ENCODE measurements at regions not wholly inside any gene's neighbourhood (a gene's known extent, or its start where the extent isn't known, plus 50 kb on each side); places are given as distances from the start of the nearest gene placed in this dataset.

DNA sequence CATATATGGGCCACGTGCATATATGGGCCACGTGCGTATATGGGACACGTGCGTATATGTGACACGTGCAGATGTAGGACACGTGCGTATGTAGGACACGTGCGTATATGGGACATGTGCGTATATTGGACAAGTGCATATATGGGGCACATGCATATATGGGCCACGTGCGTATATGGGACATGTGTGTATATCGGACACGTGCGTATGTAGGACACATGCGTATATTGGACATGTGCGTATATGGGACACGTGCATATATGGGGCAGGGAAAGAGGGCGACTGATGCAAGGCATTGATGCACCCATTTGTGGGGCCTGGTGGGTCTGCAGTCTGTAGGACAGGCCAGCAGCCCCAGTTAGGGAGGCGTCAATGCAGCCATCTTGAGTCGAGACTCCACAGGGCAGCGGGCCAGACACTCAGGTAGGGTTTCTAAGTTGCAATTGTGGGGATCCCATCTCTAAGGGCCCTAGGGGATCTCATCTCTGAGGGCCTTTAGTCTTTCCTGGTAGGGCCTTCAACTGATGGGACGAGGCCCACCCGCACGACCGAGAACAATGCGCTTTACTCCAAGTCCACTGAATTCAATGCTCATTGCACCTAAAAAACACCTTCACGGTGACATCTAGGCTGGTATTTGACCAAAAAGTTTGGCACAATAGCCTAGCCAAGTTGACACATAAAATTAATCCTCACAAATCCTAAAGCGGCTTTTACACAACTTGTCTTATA lies 92.3 kb upstream of the ZNF516 start:
- H3K27ac ChIP-seq (ENCODE audit: low read length): no peak overlapping the region
- no peaks in the 10 kb centered on the region for H3K36me3 ChIP-seq (ENCODE audit: control insufficient read depth in 2 of 2, insufficient read depth in 2 of 2, low read length in 2 of 2)
- H3K27me3 ChIP-seq (ENCODE audit: control insufficient read depth in 1 of 2, insufficient read depth in 2 of 2, low read length in 2 of 2): peaks cover 0 to 4% of the 10 kb centered on the region in 2 donors
- no peak overlapping the region for H3K9ac ChIP-seq (ENCODE audit: low read length in 2 of 2)
- no peaks in the 10 kb centered on the region for H3K4me1 ChIP-seq (ENCODE audit: control insufficient read depth, insufficient read depth, low read length)
- no peak overlapping the region for H3K4me3 ChIP-seq (ENCODE audit: low read length in 2 of 2)
- no peaks in the 10 kb centered on the region for H3K9me3 ChIP-seq (ENCODE audit: control insufficient read depth in 2 of 2, low read length in 2 of 2)

DNA sequence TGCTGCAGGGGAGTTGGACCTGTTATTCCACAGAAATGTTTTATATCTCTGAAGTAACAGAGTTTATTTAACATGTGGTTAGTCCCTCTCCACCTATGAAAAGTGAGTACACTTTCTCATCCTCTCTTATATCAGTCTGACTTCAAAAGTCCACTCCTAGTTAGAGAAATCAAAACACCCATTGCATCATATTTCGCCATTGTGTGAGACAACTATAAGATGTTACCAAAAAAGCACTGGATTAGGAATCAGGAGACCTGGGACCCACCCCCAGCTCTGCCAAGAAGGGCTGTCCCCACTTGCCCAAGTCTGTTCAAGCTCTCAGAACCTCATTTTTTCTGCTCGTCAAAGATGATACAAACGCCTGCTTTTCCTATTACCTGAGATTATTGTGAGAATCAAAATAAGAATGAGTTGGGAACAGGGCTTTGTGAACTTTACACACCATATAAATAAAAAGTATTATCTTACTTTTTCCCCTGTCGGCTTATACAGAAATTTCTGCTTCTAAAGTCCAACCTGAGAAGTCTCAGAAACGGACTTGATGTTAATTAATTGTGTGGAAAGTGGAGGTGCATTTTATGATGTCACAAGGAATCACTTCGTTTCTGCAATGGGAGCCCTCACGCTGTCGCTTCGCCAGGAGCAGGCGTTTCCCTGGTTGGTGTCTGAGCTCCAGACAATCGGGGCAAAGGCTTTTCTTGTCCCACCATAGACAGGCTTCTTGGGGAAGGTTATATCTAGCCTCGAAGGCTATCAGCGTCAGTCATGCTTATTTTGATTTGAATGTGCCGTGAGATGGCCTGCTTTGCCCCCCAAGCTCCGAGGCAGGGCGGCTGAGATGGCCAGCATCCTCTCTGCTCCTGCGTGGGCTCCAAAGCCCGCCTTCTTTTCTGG lies 89.6 kb upstream of the ZNF516 start:
- Histone ChIP-seq H3K4me1 (ENCODE audit: control insufficient read depth, insufficient read depth, low read length) (no peaks in the 10 kb centered on the region), H3K27ac (ENCODE audit: low read length) (no peak overlapping the region), H3K9ac (ENCODE audit: low read length in 2 of 2) (no peak overlapping the region), H3K36me3 (ENCODE audit: control insufficient read depth in 2 of 2, insufficient read depth in 2 of 2, low read length in 2 of 2) (no peaks in the 10 kb centered on the region), H3K4me3 (ENCODE audit: low read length in 2 of 2) (no peak overlapping the region), H3K9me3 (ENCODE audit: control insufficient read depth in 2 of 2, low read length in 2 of 2) (no peaks in the 10 kb centered on the region), H3K27me3 (ENCODE audit: control insufficient read depth in 1 of 2, insufficient read depth in 2 of 2, low read length in 2 of 2) (peaks cover 0 to 3% of the 10 kb centered on the region in 2 donors)

DNA sequence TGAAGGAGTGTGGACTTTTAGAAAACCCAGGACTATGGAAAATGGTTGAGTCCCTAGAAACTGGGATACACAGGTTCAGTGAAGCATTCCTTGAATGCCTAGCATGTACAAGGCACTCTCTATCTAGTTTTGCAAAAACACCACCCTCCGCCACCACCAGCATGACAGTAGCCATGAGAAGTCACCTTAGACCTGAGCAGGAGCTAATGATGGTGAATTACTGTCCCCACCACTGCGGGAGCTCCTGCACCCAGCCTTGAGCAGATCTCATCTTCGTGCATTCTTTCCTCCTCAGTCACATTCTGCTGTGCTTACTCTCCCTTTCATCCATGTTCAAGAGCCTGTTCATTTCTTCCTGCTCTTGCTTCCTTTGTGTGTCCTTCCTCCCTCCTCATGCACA lies 86.2 kb upstream of the ZNF516 start:
- Histone ChIP-seq H3K27me3 (ENCODE audit: control insufficient read depth in 1 of 2, insufficient read depth in 2 of 2, low read length in 2 of 2) (peaks cover 0 to 7% of the 10 kb centered on the region in 2 donors), H3K4me3 (ENCODE audit: low read length in 2 of 2) (no peak overlapping the region), H3K27ac (ENCODE audit: low read length) (no peak overlapping the region), H3K9ac (ENCODE audit: low read length in 2 of 2) (no peak overlapping the region), H3K36me3 (ENCODE audit: control insufficient read depth in 2 of 2, insufficient read depth in 2 of 2, low read length in 2 of 2) (no peaks in the 10 kb centered on the region), H3K9me3 (ENCODE audit: control insufficient read depth in 2 of 2, low read length in 2 of 2) (no peaks in the 10 kb centered on the region), H3K4me1 (ENCODE audit: control insufficient read depth, insufficient read depth, low read length) (no peaks in the 10 kb centered on the region)

DNA sequence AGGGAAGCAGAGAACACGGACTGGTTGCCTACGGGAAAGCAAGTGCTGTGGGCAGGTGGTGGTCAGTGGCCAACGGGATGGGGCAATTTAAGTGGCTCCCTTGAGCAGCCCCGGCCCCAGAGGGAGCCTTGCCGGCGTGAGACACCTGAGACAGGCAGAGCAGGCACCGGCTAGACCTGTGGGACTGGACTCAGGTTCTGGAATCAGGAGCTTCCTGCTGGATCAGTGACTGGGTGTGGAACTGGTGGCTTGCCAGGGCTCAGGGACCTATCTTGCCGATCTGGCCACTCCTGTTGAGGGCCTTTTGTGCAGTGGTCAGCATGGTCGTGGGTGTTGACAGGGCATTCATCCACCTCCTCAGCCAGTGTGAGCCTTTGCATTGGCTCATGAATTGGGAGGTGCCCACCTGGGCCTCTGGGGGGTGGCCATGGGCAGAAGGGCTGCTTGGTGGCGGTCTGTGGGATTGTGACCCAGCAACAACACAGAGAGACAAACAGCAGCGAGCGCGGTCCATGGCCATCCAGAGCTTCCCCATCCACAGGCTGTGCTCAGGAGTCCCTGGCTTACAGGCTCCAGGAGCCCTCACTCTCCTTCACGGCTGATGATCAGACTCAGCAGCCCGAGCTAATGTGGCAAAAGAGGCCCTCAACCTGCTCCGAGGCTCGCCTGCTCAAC lies 85.4 kb upstream of the ZNF516 start:
- Histone ChIP-seq H3K27ac (ENCODE audit: low read length) (no peak overlapping the region), H3K4me1 (ENCODE audit: control insufficient read depth, insufficient read depth, low read length) (no peaks in the 10 kb centered on the region), H3K27me3 (ENCODE audit: control insufficient read depth in 1 of 2, insufficient read depth in 2 of 2, low read length in 2 of 2) (peaks cover 0 to 7% of the 10 kb centered on the region in 2 donors), H3K9me3 (ENCODE audit: control insufficient read depth in 2 of 2, low read length in 2 of 2) (no peaks in the 10 kb centered on the region), H3K4me3 (ENCODE audit: low read length in 2 of 2) (no peak overlapping the region), H3K36me3 (ENCODE audit: control insufficient read depth in 2 of 2, insufficient read depth in 2 of 2, low read length in 2 of 2) (no peaks in the 10 kb centered on the region), H3K9ac (ENCODE audit: low read length in 2 of 2) (no peak overlapping the region)

DNA sequence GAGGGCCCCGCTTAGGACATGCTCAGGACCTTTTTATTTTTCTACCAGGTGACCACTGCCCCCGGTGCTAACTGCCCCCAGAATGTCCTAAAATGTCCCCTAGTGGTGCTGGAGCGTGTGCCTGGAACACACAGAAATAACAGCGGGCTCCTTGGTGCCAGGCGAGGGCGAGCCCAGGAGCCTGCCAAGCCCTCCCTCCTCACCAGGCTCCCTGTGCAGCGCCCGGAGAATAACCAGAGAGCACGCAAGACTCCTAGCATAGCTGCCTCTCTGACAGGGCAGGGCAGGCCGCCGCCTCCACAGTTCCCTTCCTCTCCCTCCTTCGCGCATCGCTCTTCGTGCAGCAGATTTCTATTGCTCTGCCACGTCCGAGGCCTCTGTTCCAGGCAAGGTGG lies 84.3 kb upstream of the ZNF516 start:
- H3K4me3 ChIP-seq (ENCODE audit: low read length in 2 of 2): no peak overlapping the region
- H3K27ac ChIP-seq (ENCODE audit: low read length): no peak overlapping the region
- no peaks in the 10 kb centered on the region for H3K9me3 ChIP-seq (ENCODE audit: control insufficient read depth in 2 of 2, low read length in 2 of 2)
- peaks cover 0 to 7% of the 10 kb centered on the region in 2 donors for H3K27me3 ChIP-seq (ENCODE audit: control insufficient read depth in 1 of 2, insufficient read depth in 2 of 2, low read length in 2 of 2)
- H3K36me3 ChIP-seq (ENCODE audit: control insufficient read depth in 2 of 2, insufficient read depth in 2 of 2, low read length in 2 of 2): no peaks in the 10 kb centered on the region
- no peak overlapping the region for H3K9ac ChIP-seq (ENCODE audit: low read length in 2 of 2)
- H3K4me1 ChIP-seq (ENCODE audit: control insufficient read depth, insufficient read depth, low read length): no peaks in the 10 kb centered on the region

DNA sequence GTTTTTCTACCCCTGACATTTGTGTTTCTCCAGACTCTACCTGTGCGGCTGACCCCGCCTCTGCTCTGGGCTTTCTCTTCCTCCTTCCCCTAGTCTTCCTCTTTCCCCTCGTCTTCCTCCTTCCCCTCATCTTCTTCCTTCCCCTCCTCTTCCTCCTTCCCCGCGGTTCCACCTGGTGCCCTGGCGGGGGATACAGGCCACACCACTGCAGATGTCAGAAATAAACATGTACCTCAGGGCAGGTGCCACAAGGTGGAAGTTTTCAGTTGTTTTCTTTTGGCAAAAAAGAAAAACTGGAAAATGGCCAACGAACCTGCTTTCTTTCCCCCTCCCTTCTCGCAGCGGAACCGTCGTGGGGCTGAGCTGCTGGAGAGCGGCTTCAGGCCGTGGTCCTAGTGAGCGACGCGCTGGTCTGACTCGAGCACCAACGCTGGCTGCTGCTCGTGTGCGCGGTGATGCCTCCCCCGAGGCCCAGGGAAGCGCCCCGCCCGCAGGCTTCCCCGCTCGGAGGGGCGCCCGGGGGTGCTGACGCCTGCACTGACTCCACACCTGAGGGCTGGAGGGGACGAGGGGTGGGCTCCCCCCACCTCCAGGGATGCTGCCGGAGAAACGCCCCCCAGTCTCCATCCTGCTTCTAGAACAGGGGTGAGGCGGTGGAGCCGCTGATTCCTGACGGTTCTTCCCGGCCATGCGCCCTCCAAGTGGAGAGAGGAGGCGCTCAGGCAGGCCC lies 83.7 kb upstream of the ZNF516 start:
- H3K9me3 ChIP-seq (ENCODE audit: control insufficient read depth in 2 of 2, low read length in 2 of 2): no peaks in the 10 kb centered on the region
- peaks cover 0 to 7% of the 10 kb centered on the region in 2 donors for H3K27me3 ChIP-seq (ENCODE audit: control insufficient read depth in 1 of 2, insufficient read depth in 2 of 2, low read length in 2 of 2)
- H3K4me1 ChIP-seq (ENCODE audit: control insufficient read depth, insufficient read depth, low read length): no peaks in the 10 kb centered on the region
- no peaks in the 10 kb centered on the region for H3K36me3 ChIP-seq (ENCODE audit: control insufficient read depth in 2 of 2, insufficient read depth in 2 of 2, low read length in 2 of 2)
- H3K9ac ChIP-seq (ENCODE audit: low read length in 2 of 2): no peak overlapping the region
- peak overlapping the region in 1 of 2 donors; percentile 22 for H3K4me3 ChIP-seq (ENCODE audit: low read length in 2 of 2)
- no peak overlapping the region for H3K27ac ChIP-seq (ENCODE audit: low read length)

DNA sequence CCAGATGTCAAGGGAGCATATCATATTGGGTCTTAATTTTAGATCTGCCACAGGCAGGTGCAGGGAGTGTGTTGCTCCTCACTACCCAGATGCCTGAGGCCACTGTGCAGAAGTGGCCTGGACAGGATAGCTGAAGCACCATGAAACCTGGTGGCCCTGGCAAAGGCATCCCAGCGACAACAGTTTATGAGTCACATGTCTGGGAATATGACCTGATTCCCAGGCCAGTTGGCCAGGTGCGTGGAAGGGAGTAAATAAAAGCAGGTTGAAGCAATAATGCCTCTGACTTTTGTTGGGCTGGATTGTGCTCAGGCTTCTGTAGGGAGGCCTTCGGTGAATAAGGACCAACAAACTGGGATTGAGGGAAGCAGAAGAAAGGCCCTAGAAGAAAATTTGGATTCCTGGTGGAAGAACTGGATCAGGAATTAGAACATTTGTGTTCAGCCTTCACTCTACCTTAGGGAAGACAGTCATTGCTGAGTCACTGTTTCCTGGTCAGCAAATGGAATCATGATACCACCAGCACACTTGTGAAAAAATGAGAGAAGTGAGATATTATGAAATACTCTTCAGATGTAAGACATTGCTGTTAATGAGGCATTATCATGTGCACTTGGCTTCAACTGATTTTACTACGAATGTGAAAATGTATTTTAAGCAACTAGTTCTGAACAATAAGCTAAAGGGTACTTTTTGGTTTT lies 78.4 kb upstream of the ZNF516 start:
- Histone ChIP-seq H3K9me3 (ENCODE audit: control insufficient read depth in 2 of 2, low read length in 2 of 2) (no peaks in the 10 kb centered on the region), H3K36me3 (ENCODE audit: control insufficient read depth in 2 of 2, insufficient read depth in 2 of 2, low read length in 2 of 2) (no peaks in the 10 kb centered on the region), H3K4me3 (ENCODE audit: low read length in 2 of 2) (no peak overlapping the region), H3K9ac (ENCODE audit: low read length in 2 of 2) (no peak overlapping the region), H3K4me1 (ENCODE audit: control insufficient read depth, insufficient read depth, low read length) (no peaks in the 10 kb centered on the region), H3K27me3 (ENCODE audit: control insufficient read depth in 1 of 2, insufficient read depth in 2 of 2, low read length in 2 of 2) (no peaks in the 10 kb centered on the region), H3K27ac (ENCODE audit: low read length) (no peak overlapping the region)

DNA sequence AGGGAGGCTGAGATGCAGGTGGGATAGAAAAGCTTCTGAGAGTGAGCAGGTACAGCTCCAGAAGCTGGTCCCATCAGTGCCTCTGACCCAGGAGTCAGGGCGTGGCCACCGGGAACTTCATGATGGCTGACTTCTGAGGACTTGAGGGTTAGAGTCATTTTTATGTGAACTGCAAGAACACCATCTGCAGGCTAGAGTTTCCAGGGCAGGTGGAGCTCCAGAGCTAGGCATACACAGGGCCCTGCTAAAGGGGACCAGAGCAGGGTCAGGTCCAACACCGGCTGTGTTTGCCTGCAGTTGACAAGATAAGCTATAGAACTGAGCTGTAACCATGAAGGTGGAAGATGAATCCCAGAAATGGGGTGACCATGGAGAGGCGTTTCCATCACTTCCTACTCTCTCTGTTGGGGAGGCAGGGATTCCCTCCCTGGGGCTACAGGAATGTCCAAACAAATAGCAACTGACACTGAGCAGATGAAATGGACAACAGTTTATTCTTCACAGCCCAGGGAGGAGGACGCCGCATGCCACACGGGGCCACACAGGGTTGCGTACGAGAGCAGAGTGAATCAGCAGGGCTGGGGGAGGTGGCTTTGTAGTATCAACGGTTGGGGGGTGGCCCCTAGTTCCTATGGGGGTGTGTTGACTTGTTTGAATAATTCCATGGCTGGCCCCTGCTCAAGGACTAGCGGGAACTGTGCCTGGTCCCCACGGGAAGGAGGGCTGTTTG lies 77.6 kb upstream of the ZNF516 start:
- no peaks in the 10 kb centered on the region for H3K27me3 ChIP-seq (ENCODE audit: control insufficient read depth in 1 of 2, insufficient read depth in 2 of 2, low read length in 2 of 2)
- H3K9ac ChIP-seq (ENCODE audit: low read length in 2 of 2): no peak overlapping the region
- H3K9me3 ChIP-seq (ENCODE audit: control insufficient read depth in 2 of 2, low read length in 2 of 2): no peaks in the 10 kb centered on the region
- H3K36me3 ChIP-seq (ENCODE audit: control insufficient read depth in 2 of 2, insufficient read depth in 2 of 2, low read length in 2 of 2): no peaks in the 10 kb centered on the region
- H3K4me3 ChIP-seq (ENCODE audit: low read length in 2 of 2): no peak overlapping the region
- H3K27ac ChIP-seq (ENCODE audit: low read length): no peak overlapping the region
- no peaks in the 10 kb centered on the region for H3K4me1 ChIP-seq (ENCODE audit: control insufficient read depth, insufficient read depth, low read length)

DNA sequence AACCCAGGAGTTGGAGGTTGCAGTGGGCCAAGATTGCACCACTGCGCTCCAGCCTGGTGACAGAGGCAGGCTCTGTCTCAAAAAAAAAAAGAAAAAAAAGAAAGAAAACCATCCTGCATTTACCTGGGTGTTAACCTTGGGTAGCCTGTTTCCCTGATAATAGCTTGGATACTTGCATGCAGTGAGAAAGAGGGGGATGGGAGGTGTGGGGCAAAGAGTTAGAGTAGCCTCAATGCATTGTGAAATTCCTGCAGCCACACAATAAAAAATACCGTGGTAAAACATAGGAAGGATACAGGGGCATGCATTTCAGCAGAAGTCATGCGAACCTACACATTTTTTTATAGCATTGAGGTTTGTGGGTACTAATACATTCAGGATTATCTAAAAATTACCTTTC lies 76.6 kb upstream of the ZNF516 start:
- Histone ChIP-seq H3K27ac (ENCODE audit: low read length) (no peak overlapping the region), H3K9ac (ENCODE audit: low read length in 2 of 2) (no peak overlapping the region), H3K4me1 (ENCODE audit: control insufficient read depth, insufficient read depth, low read length) (no peaks in the 10 kb centered on the region), H3K4me3 (ENCODE audit: low read length in 2 of 2) (no peak overlapping the region), H3K36me3 (ENCODE audit: control insufficient read depth in 2 of 2, insufficient read depth in 2 of 2, low read length in 2 of 2) (no peaks in the 10 kb centered on the region), H3K9me3 (ENCODE audit: control insufficient read depth in 2 of 2, low read length in 2 of 2) (no peaks in the 10 kb centered on the region), H3K27me3 (ENCODE audit: control insufficient read depth in 1 of 2, insufficient read depth in 2 of 2, low read length in 2 of 2) (no peaks in the 10 kb centered on the region)
